HepG2 (cell line): ENCODE measurements at regions not wholly inside any gene's neighbourhood (a gene's known extent, or its start where the extent isn't known, plus 50 kb on each side); places are given as distances from the start of the nearest gene placed in this dataset.

Experiments
- ATAC-seq: fragments of 200-7000 bp; cut with Tn5 transposase; 3 replicates; pipeline ENCODE4 v1.9.1; 2020; ENCODE audit warnings: mild to moderate bottlenecking, moderate library complexity
- BruUV-seq: library from RNA; stranded (reverse); fragments of 400-500 nt; replicated peaks from 2 replicates; lab custom pipeline; 2021; lab: Mats Ljungman, UMichigan
- CTCF ChIA-PET: fragments of 300-600 bp; formaldehyde crosslinking; extraction: SDS; loops from one replicate; lab custom pipeline; 2021; ENCODE audit warnings: low total read pairs, inconsistent platforms, low intra/inter-chr PET ratio; lab: Yijun Ruan, JAX
- POLR2A ChIA-PET: fragments of 350-600 bp; sonication (Branson Sonifier 250); formaldehyde crosslinking; loops from one replicate; lab custom pipeline; 2020; ENCODE audit warnings: antibody characterized with exemption, inconsistent platforms; lab: Yijun Ruan, JAX
- DNase-seq: peaks from one replicate; pipeline ENCODE4 v3.0.0-alpha.2; 2015; ENCODE audit warnings: low spot score
- FAIRE-seq: peaks from 3 replicates; lab custom pipeline; 2011; peaks lifted over from hg19 to GRCh38; lab: Jason Lieb, UNC
- H2AFZ ChIP-seq: one replicate; pipeline ENCODE4 v1.6.1; 2011; ENCODE audit warnings: low read length, inconsistent platforms
- H3K27ac ChIP-seq: fragments of 300-600 bp; 3 replicates; pipeline ENCODE4 v1.8.0; 2011; ENCODE audit warnings: mixed run types, mild to moderate bottlenecking, mixed read lengths, low read length, inconsistent platforms; ENCODE audit not compliant: insufficient read depth; ENCODE audit errors: extremely low read length
- H3K27me3 ChIP-seq, 2 experiments: fragments of 200-600 bp in 1 of 2; 2 replicates in 1 of 2; 3 replicates in 1 of 2; pipeline versions ENCODE4 v1.6.0 to v1.8.0; 2011; ENCODE audit warnings: low read length in 2 of 2, mild to moderate bottlenecking in 2 of 2, moderate library complexity in 2 of 2, inconsistent platforms in 1 of 2; ENCODE audit not compliant: insufficient read depth in 2 of 2, control insufficient read depth in 1 of 2
- H3K36me3 ChIP-seq, 2 experiments: fragments of 200-600 bp in 1 of 2; replicated peaks in 1 of 2; 2 replicates in 1 of 2; 3 replicates in 1 of 2; pipeline versions ENCODE4 v1.5.1 to v1.8.0; 2011; ENCODE audit warnings: low read length in 2 of 2, inconsistent platforms in 1 of 2; ENCODE audit not compliant: insufficient read depth in 2 of 2, control insufficient read depth in 1 of 2
- H3K4me1 ChIP-seq: 2 replicates; pipeline ENCODE4 v1.5.1; 2012; ENCODE audit warnings: low read length, inconsistent platforms; ENCODE audit not compliant: insufficient read depth
- H3K4me2 ChIP-seq: 2 replicates; pipeline ENCODE4 v1.6.0; 2011; ENCODE audit warnings: low read depth, low read length, inconsistent platforms
- H3K4me3 ChIP-seq, 3 experiments: fragments of 200-600 bp in 1 of 3; sonication (generic), shearing (Covaris generic) in 1 of 3; replicated peaks in 1 of 3; 2 replicates each; pipeline ENCODE4 v1.5.1; 2011 to 2016; ENCODE audit warnings: low read length in 3 of 3, inconsistent platforms in 2 of 3, low read depth in 2 of 3, mild to moderate bottlenecking in 2 of 3, control low read depth in 1 of 3, mixed read lengths in 1 of 3; ENCODE audit not compliant: insufficient read depth in 1 of 3
- H3K79me2 ChIP-seq: one replicate; pipeline ENCODE4 v1.6.1; 2011; ENCODE audit warnings: low read length, inconsistent platforms; ENCODE audit not compliant: insufficient read depth
- H3K9ac ChIP-seq: 2 replicates; pipeline ENCODE4 v1.6.0; 2011; ENCODE audit warnings: mild to moderate bottlenecking, low read depth, low read length, inconsistent platforms; ENCODE audit not compliant: insufficient read depth
- H3K9me3 ChIP-seq: 2 replicates; pipeline ENCODE4 v1.5.1; 2012; ENCODE audit warnings: mild to moderate bottlenecking, low read length
- H4K20me1 ChIP-seq: 2 replicates; pipeline ENCODE4 v1.6.0; 2011; ENCODE audit warnings: inconsistent platforms, mild to moderate bottlenecking, low read length, moderate library complexity; ENCODE audit not compliant: insufficient read depth
- ATF1 ChIP-seq: IDR thresholded peaks from 2 replicates; pipeline ENCODE4 v1.6.1; 2016; ENCODE audit warnings: mild to moderate bottlenecking, control low read depth
- ETV6 ChIP-seq: sonication (generic); formaldehyde crosslinking; conservative IDR thresholded peaks from 2 replicates; pipeline ENCODE4 v1.4.0; 2020; ENCODE audit warnings: missing genetic modification reagents
- GPN1 ChIP-seq: sonication (generic); formaldehyde crosslinking; IDR thresholded peaks from 2 replicates; pipeline ENCODE4 v1.5.1; 2020; ENCODE audit warnings: missing genetic modification reagents, borderline replicate concordance
- NFRKB ChIP-seq: fragments of 450-650 bp; IDR thresholded peaks from 2 replicates; pipeline ENCODE4 v1.6.1; 2017
- ZFP37 ChIP-seq: sonication (generic); formaldehyde crosslinking; IDR thresholded peaks from 2 replicates; pipeline ENCODE4 v1.4.0; 2020; ENCODE audit warnings: missing genetic modification reagents, borderline replicate concordance
- ZNF253 ChIP-seq: sonication (generic); formaldehyde crosslinking; IDR thresholded peaks from 2 replicates; pipeline ENCODE4 v1.8.0; 2022; ENCODE audit warnings: mild to moderate bottlenecking, missing genetic modification reagents, borderline replicate concordance
- ZNF44 ChIP-seq: sonication (generic); formaldehyde crosslinking; IDR thresholded peaks from 2 replicates; pipeline ENCODE4 v1.5.1; 2020; ENCODE audit warnings: mild to moderate bottlenecking, missing genetic modification reagents
- ZNF460 ChIP-seq: sonication (generic); formaldehyde crosslinking; IDR thresholded peaks from 2 replicates; pipeline ENCODE4 v1.5.1; 2020; ENCODE audit warnings: missing genetic modification reagents, mild to moderate bottlenecking, borderline replicate concordance
- ZNF768 ChIP-seq: sonication (generic); formaldehyde crosslinking; IDR thresholded peaks from 2 replicates; pipeline ENCODE4 v1.4.0; 2020; ENCODE audit warnings: missing genetic modification reagents
- WGBS: methylation state at CpG from one replicate; pipeline ENCODE4 v1.1.6; 2017; ENCODE audit warnings: low lambda C conversion rate; 5-methylcytosine and 5-hydroxymethylcytosine counted together
- in situ Hi-C: cut with HindIII; loops from 2 replicates; pipeline ENCODE4 v1.10.0; 2017; ENCODE audit warnings: low pct_unique_long_range_greater_than_20kb; ENCODE audit not compliant: extremely low pct_ligation_motif_present
- intact Hi-C: fragments of 100-400 bp; cut with micrococcal nuclease; formaldehyde crosslinking; loops from one replicate; pipeline ENCODE4 v1.10.0; 2022; ENCODE audit not compliant: unreplicated experiment
- TF ChIP-seq, protein P1 (sequence below): IDR thresholded peaks from 2 replicates; pipeline ENCODE4 v1.6.1; 2016
- TF ChIP-seq, protein P2 (sequence below): sonication (generic); formaldehyde crosslinking; conservative IDR thresholded peaks from 2 replicates; pipeline ENCODE4 v1.8.0; 2022; ENCODE audit warnings: missing genetic modification reagents

DNA sequence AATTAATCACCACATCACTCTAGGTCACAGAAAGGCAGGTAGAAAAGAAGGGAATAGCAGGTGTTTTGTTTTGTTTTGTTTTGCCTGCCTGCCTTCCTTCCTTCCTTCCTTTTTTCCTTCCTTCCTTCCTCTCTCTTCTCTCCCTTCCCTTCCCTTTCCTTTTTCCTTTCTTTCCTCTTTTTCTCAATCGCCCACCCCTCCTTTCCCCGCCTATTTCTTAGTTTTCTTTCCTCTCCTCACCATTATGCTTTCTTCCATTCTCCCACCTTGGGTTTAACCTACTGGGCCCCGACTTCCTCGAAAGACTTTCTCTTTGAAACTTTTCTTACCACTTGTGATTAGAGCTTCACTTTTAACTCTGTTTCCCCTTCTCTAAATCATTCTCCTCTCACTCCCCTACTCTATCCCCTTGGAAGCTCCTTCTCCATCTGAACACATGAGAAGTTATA is 231.3 kb upstream of the CD180 start:
- Histone ChIP-seq H4K20me1 (no peaks in the 10 kb centered on the region), H3K4me3 (no peak overlapping the region), H3K4me2 (no peak overlapping the region), H3K36me3 (no peaks in the 10 kb centered on the region), H2AFZ (no peak overlapping the region), H3K79me2 (no peaks in the 10 kb centered on the region), H3K27me3 (no peaks in the 10 kb centered on the region), H3K9ac (no peak overlapping the region), H3K27ac (no peak overlapping the region), H3K9me3 (no peaks in the 10 kb centered on the region), H3K4me1 (no peaks in the 10 kb centered on the region)
- ATAC-seq: no peak
- 14% methylated on average over 4 of the region's 4 CpGs for WGBS
- CTCF ChIA-PET: no interaction called here
- DNase-seq: no peak
- intact Hi-C loops (no loop called here), in situ Hi-C loops (no loop called here)
- TF ChIP-seq NFRKB (no peak), ZNF460 (CRISPR knock-in tag) (no peak), ZNF253 (CRISPR knock-in tag) (no peak), ZFP37 (CRISPR knock-in tag) (no peak), ETV6 (CRISPR knock-in tag) (no peak), ZNF768 (CRISPR knock-in tag) (no peak), ZNF44 (CRISPR knock-in tag) (no peak)
- TF ChIP-seq, protein P1, sequence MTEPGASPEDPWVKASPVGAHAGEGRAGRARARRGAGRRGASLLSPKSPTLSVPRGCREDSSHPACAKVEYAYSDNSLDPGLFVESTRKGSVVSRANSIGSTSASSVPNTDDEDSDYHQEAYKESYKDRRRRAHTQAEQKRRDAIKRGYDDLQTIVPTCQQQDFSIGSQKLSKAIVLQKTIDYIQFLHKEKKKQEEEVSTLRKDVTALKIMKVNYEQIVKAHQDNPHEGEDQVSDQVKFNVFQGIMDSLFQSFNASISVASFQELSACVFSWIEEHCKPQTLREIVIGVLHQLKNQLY (CRISPR knock-in tag): no peak
- POLR2A ChIA-PET: no interaction called here
- no TSS peak for BruUV-seq
- FAIRE-seq: no peak

DNA sequence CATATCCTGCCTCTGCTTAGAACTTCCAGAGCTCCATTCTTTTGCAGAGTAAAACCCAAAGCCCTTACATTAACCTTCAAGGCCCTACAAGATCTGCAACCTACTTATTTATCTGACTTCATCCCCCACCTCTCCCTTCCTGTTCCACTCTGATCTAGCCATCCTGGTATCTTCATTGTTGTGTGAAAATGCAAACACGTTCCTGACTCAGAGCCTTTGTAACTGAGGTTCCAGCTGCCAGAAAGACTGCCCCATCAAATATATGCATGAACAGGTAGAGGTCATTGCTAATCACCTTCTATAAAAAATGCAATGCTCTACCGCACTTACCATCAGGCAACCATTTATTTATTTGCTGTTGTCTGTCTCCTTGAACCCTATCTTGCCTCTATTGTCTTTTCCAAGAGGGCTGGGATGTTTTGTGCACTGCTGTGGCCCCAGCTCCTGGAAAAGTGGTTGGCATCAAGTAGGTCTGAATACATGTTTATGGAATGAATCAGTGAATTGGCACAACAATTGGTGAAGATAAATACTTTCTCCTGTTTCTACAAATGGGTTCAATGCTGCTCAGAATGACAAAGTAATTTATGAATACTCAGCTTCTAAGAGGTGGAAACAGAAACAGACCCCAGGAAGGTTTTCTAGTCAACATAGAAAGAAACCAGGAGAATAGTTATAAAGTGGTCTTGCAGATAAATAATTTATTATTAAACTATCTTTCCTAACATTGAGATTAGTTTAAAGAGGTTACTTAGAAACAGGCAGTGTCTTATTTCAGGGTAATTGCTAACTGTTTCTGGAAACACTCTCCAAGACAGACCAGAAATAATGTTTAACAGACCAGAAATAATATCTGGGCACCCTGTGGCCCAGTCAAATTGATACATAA is 230.6 kb upstream of the CD180 start:
- ATAC-seq (no peak), DNase-seq (no peak), FAIRE-seq (no peak)
- Histone ChIP-seq H4K20me1 (no peaks in the 10 kb centered on the region), H3K9ac (no peak overlapping the region), H3K27me3 (no peaks in the 10 kb centered on the region), H3K9me3 (no peaks in the 10 kb centered on the region), H2AFZ (no peak overlapping the region), H3K4me2 (no peak overlapping the region), H3K27ac (no peak overlapping the region), H3K4me1 (no peaks in the 10 kb centered on the region), H3K4me3 (no peak overlapping the region), H3K79me2 (no peaks in the 10 kb centered on the region), H3K36me3 (no peaks in the 10 kb centered on the region)
- 32% methylated on average over 2 of the region's 2 CpGs for WGBS
- BruUV-seq: no TSS peak
- intact Hi-C loops: no loop called here
- ChIA-PET CTCF (no interaction called here), POLR2A (no interaction called here)
- in situ Hi-C loops: no loop called here
- TF ChIP-seq, protein P2, sequence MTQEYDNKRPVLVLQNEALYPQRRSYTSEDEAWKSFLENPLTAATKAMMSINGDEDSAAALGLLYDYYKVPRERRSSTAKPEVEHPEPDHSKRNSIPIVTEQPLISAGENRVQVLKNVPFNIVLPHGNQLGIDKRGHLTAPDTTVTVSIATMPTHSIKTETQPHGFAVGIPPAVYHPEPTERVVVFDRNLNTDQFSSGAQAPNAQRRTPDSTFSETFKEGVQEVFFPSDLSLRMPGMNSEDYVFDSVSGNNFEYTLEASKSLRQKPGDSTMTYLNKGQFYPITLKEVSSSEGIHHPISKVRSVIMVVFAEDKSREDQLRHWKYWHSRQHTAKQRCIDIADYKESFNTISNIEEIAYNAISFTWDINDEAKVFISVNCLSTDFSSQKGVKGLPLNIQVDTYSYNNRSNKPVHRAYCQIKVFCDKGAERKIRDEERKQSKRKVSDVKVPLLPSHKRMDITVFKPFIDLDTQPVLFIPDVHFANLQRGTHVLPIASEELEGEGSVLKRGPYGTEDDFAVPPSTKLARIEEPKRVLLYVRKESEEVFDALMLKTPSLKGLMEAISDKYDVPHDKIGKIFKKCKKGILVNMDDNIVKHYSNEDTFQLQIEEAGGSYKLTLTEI (CRISPR knock-in tag): no peak
- TF ChIP-seq GPN1 (CRISPR knock-in tag) (no peak), ATF1 (no peak)
